HEK293T (cell line): ENCODE measurements at regions not wholly inside any gene's neighbourhood (a gene's known extent, or its start where the extent isn't known, plus 50 kb on each side); places are given as distances from the start of the nearest gene placed in this dataset.

ENCODE experiments used
- ARNT ChIP-seq: fragments of 450-650 bp; IDR thresholded peaks from 2 replicates; pipeline ENCODE4 v1.6.1; 2017; ENCODE audit warnings: mild to moderate bottlenecking
- NFRKB ChIP-seq: fragments of 450-650 bp; IDR thresholded peaks from 2 replicates; pipeline ENCODE4 v1.6.1; 2016; ENCODE audit warnings: mild to moderate bottlenecking, moderate library complexity
- SUZ12 ChIP-seq: fragments of 450-650 bp; IDR thresholded peaks from 2 replicates; pipeline ENCODE4 v1.6.1; 2016; ENCODE audit warnings: mild to moderate bottlenecking

- no peak for TF ChIP-seq ARNT
- TF ChIP-seq SUZ12 = no peak
- no peak for TF ChIP-seq NFRKB
Measured at GRCh38 chr4:37071576-37071975, 173.0 kb upstream of the NWD2 start.
